Esophagus squamous epithelium (tissue), 4 donors: ENCODE measurements at regions not wholly inside any gene's neighbourhood (a gene's known extent, or its start where the extent isn't known, plus 50 kb on each side); places are given as distances from the start of the nearest gene placed in this dataset.

Source experiments
- CTCF ChIP-seq, 6 experiments: fragments of 450-650 bp in 4 of 6; fragments of 200-600 bp in 2 of 6; sonication (generic) in 2 of 6; IDR thresholded peaks; one replicate each; pipeline ENCODE4 v1.5.1; 2016 to 2019; ENCODE audit warnings: antibody characterized with exemption in 6 of 6, mild to moderate bottlenecking in 4 of 6, moderate library complexity in 4 of 6
- POLR2A ChIP-seq, 4 donors: fragments of 450-650 bp; IDR thresholded peaks; one replicate each; pipeline ENCODE4 v1.6.1; 2017; ENCODE audit warnings: antibody characterized with exemption in 4 of 4, mild to moderate bottlenecking in 4 of 4, moderate library complexity in 3 of 4

DNA sequence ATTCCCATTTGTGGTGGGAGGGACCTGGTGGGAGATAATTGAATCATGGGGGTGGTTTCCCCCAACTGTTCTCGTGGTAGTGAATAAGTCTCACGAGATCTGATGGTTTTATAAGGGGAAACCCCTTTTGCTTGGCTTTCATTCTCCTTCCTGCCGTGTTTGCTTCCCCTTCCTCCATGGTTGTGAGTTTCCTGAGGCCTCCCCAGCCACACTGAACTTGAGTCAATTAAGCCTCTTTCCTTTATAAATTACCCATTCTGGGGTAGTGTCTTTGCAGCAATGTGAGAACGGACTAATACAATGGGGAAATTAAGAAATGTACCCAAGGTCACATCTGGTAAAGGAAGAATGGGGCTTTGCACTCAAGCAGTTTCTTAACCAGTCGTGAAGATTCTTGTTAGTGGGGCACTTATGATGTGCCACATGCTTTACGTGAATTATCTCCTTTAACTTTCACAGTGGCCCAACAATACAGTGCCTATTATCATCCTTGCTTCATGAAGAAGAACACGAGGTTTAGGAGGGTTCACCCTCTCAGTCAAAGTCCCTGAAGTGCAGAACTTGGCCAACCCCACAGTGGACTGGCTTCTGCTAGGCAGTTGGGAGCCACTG is 234.3 kb downstream of the EFCAB11 start:
- TF ChIP-seq CTCF (IDR thresholded peaks at IDR 0.05) (no peak), POLR2A (IDR thresholded peaks at IDR 0.05) (no peak)
